Esophagus squamous epithelium (tissue), 4 donors: ENCODE measurements at regions not wholly inside any gene's neighbourhood (a gene's known extent, or its start where the extent isn't known, plus 50 kb on each side); places are given as distances from the start of the nearest gene placed in this dataset.

Experiments used
- POLR2A ChIP-seq, 4 donors: fragments of 450-650 bp; IDR thresholded peaks; one replicate each; pipeline ENCODE4 v1.6.1; 2017; ENCODE audit warnings: antibody characterized with exemption in 4 of 4, mild to moderate bottlenecking in 4 of 4, moderate library complexity in 3 of 4
- TF ChIP-seq, protein P1 (sequence below), 6 experiments: fragments of 450-650 bp in 4 of 6; fragments of 200-600 bp in 2 of 6; sonication (generic) in 2 of 6; IDR thresholded peaks; one replicate each; pipeline ENCODE4 v1.5.1; 2016 to 2019; ENCODE audit warnings: antibody characterized with exemption in 6 of 6, mild to moderate bottlenecking in 4 of 6, moderate library complexity in 4 of 6

- no peak for TF ChIP-seq POLR2A (IDR thresholded peaks at IDR 0.05)
- TF ChIP-seq, protein P1, sequence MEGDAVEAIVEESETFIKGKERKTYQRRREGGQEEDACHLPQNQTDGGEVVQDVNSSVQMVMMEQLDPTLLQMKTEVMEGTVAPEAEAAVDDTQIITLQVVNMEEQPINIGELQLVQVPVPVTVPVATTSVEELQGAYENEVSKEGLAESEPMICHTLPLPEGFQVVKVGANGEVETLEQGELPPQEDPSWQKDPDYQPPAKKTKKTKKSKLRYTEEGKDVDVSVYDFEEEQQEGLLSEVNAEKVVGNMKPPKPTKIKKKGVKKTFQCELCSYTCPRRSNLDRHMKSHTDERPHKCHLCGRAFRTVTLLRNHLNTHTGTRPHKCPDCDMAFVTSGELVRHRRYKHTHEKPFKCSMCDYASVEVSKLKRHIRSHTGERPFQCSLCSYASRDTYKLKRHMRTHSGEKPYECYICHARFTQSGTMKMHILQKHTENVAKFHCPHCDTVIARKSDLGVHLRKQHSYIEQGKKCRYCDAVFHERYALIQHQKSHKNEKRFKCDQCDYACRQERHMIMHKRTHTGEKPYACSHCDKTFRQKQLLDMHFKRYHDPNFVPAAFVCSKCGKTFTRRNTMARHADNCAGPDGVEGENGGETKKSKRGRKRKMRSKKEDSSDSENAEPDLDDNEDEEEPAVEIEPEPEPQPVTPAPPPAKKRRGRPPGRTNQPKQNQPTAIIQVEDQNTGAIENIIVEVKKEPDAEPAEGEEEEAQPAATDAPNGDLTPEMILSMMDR (IDR thresholded peaks at IDR 0.05) = no peak
These were observed 179.0 kb upstream of the CDH9 start for GRCh38 chr5:27217155-27217956.
